ENCODE measurements at regions not wholly inside any gene's neighbourhood (a gene's known extent, or its start where the extent isn't known, plus 50 kb on each side); places are given as distances from the start of the nearest gene placed in this dataset.
"Not testable (repeated sequence)": the region's sequence is repeated elsewhere in the genome, so short reads cannot be mapped to it uniquely, and the experiment has no call there.

GRCh38 chrX:50967736-50968135 is 57.2 kb downstream of the BMP15 start:
- no peak for DNase-seq

GRCh38 chrX:50968871-50969635 is 58.5 kb downstream of the BMP15 start:
- DNase-seq: not testable (repeated sequence)

- DNase-seq: no peak
These were observed 60.9 kb downstream of the BMP15 start for GRCh38 chrX:50971395-50971794.

- no peak for DNase-seq
These were observed 62.7 kb downstream of the BMP15 start for GRCh38 chrX:50973199-50973598.

GRCh38 chrX:50978920-50979682 is 68.6 kb downstream of the BMP15 start:
- DNase-seq: peak in 2 of 3 donors; percentile 8 to 27

- no peak for DNase-seq
These were observed 69.7 kb downstream of the BMP15 start for GRCh38 chrX:50980251-50980650.

- peak in 2 of 3 donors; percentile 34 to 43 for DNase-seq
These were observed 78.1 kb downstream of the BMP15 start for GRCh38 chrX:50988649-50989048.

GRCh38 chrX:50996930-50997329 is 86.4 kb downstream of the BMP15 start:
- DNase-seq: no peak

GRCh38 chrX:51000384-51000783 is 89.8 kb downstream of the BMP15 start:
- DNase-seq: not testable (repeated sequence)

GRCh38 chrX:51001733-51002632 is 91.4 kb downstream of the BMP15 start:
- DNase-seq: peak; percentile 18 to 68 (median 23)

- DNase-seq: no peak
These were observed 95.5 kb downstream of the BMP15 start for GRCh38 chrX:51006064-51006463.

- DNase-seq: no peak
These were observed 113.7 kb downstream of the BMP15 start for GRCh38 chrX:51024106-51024696.

- DNase-seq: no peak
These were observed 116.3 kb downstream of the BMP15 start for GRCh38 chrX:51026862-51027261.

- DNase-seq: no peak
These were observed 125.2 kb downstream of the BMP15 start for GRCh38 chrX:51035746-51036145.

GRCh38 chrX:51047950-51048349 is 137.4 kb downstream of the BMP15 start:
- peak in 1 of 3 donors; percentile 2 for DNase-seq

- no peak for DNase-seq
These were observed 143.2 kb downstream of the BMP15 start for GRCh38 chrX:51053741-51054140.

- DNase-seq: no peak
These were observed 187.5 kb downstream of the BMP15 start for GRCh38 chrX:51098046-51098445.

GRCh38 chrX:51119058-51119926 is 208.8 kb downstream of the BMP15 start:
- DNase-seq: not testable (repeated sequence)

GRCh38 chrX:51125743-51126142 is 206.9 kb upstream of the NUDT10 start:
- not testable (repeated sequence) for DNase-seq

GRCh38 chrX:51144828-51145442 is 187.7 kb upstream of the NUDT10 start:
- DNase-seq: peak; percentile 2 to 13 (median 6)

All from muscle of back (tissue), 3 donors.